Gastroesophageal sphincter (tissue), 3 donors: ENCODE measurements at regions not wholly inside any gene's neighbourhood (a gene's known extent, or its start where the extent isn't known, plus 50 kb on each side); places are given as distances from the start of the nearest gene placed in this dataset.

Source experiments
- EP300 ChIP-seq: sonication (generic); formaldehyde crosslinking; IDR thresholded peaks from one replicate; pipeline ENCODE4 v1.6.1; 2017; ENCODE audit warnings: antibody characterized with exemption, mild to moderate bottlenecking
- POLR2A ChIP-seq, 2 donors: fragments of 450-650 bp; IDR thresholded peaks; one replicate each; pipeline ENCODE4 v1.6.1; 2017; ENCODE audit warnings: antibody characterized with exemption in 2 of 2, mild to moderate bottlenecking in 2 of 2, moderate library complexity in 1 of 2
- POLR2AphosphoS5 ChIP-seq: sonication (generic); formaldehyde crosslinking; IDR thresholded peaks from one replicate; pipeline ENCODE4 v1.6.1; 2017; ENCODE audit warnings: antibody characterized with exemption
- TF ChIP-seq, protein P1 (sequence below), 4 experiments: fragments of 200-600 bp in 2 of 4; fragments of 450-650 bp in 2 of 4; sonication (generic) in 1 of 4; IDR thresholded peaks; one replicate each; pipeline ENCODE4 v1.5.1; 2017 to 2019; ENCODE audit warnings: antibody characterized with exemption in 4 of 4, mild to moderate bottlenecking in 2 of 4, moderate library complexity in 2 of 4

DNA sequence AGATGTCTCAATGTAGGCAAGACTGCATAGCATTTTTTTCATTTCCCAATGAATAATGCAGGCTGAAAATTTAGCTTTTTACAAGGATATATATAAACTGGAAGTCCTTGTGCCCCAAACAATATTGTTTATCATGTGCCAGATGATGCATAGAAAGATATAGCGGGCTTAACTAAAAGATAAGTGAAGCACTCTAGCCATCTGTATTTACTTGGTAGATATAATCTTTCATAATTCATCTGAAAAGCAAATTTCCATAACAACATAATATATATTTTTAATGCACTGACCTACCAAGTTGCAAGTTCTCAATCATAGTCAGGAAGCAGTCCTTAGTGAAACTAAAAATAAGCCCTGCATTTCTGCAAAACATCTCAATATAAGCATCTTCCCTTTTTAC is 653.3 kb downstream of the NLGN4X start:
- TF ChIP-seq POLR2A (IDR thresholded peaks at IDR 0.05) (no peak), EP300 (no peak), POLR2AphosphoS5 (no peak)
- TF ChIP-seq, protein P1, sequence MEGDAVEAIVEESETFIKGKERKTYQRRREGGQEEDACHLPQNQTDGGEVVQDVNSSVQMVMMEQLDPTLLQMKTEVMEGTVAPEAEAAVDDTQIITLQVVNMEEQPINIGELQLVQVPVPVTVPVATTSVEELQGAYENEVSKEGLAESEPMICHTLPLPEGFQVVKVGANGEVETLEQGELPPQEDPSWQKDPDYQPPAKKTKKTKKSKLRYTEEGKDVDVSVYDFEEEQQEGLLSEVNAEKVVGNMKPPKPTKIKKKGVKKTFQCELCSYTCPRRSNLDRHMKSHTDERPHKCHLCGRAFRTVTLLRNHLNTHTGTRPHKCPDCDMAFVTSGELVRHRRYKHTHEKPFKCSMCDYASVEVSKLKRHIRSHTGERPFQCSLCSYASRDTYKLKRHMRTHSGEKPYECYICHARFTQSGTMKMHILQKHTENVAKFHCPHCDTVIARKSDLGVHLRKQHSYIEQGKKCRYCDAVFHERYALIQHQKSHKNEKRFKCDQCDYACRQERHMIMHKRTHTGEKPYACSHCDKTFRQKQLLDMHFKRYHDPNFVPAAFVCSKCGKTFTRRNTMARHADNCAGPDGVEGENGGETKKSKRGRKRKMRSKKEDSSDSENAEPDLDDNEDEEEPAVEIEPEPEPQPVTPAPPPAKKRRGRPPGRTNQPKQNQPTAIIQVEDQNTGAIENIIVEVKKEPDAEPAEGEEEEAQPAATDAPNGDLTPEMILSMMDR (IDR thresholded peaks at IDR 0.05), result no peak
